Neural progenitor cell (in vitro differentiated cells): ENCODE measurements at regions not wholly inside any gene's neighbourhood (a gene's known extent, or its start where the extent isn't known, plus 50 kb on each side); places are given as distances from the start of the nearest gene placed in this dataset.

Source experiments
- DNase-seq: peaks from one replicate; pipeline ENCODE4 v3.0.0-alpha.2; 2016; ENCODE audit warnings: low spot score
- H2AFZ ChIP-seq: fragments of 200-600 bp; sonication (generic); replicated peaks from 2 replicates; pipeline ENCODE4 v1.6.1; 2016; ENCODE audit warnings: antibody characterized with exemption
- H3F3A ChIP-seq: fragments of 200-600 bp; sonication (generic); 2 replicates; pipeline ENCODE4 v1.6.1; 2016; ENCODE audit warnings: antibody characterized with exemption, low read depth
- H3K27ac ChIP-seq: fragments of 200-600 bp; sonication (generic); 2 replicates; pipeline ENCODE4 v1.5.1; 2016; ENCODE audit warnings: mild to moderate bottlenecking
- H3K27me3 ChIP-seq: fragments of 200-600 bp; sonication (generic); 2 replicates; pipeline ENCODE4 v1.6.1; 2016; ENCODE audit warnings: mild to moderate bottlenecking, moderate library complexity
- H3K36me3 ChIP-seq: fragments of 200-600 bp; sonication (generic); 2 replicates; pipeline ENCODE4 v1.5.1; 2016
- H3K4me1 ChIP-seq: fragments of 200-600 bp; sonication (generic); 2 replicates; pipeline ENCODE4 v1.6.1; 2016; ENCODE audit warnings: mixed run types
- H3K4me2 ChIP-seq: fragments of 200-600 bp; sonication (generic); 2 replicates; pipeline ENCODE4 v1.6.1; 2016
- H3K4me3 ChIP-seq: fragments of 200-600 bp; sonication (generic); 2 replicates; pipeline ENCODE4 v1.5.1; 2016
- H3K79me2 ChIP-seq: fragments of 200-600 bp; sonication (generic); 2 replicates; pipeline ENCODE4 v1.6.1; 2016; ENCODE audit warnings: low read depth
- H3K9ac ChIP-seq: fragments of 200-600 bp; sonication (generic); 2 replicates; pipeline ENCODE4 v1.6.1; 2016
- H3K9me3 ChIP-seq: fragments of 200-600 bp; sonication (generic); 2 replicates; pipeline ENCODE4 v1.5.1; 2016; ENCODE audit warnings: low read depth
- H4K20me1 ChIP-seq: fragments of 200-600 bp; sonication (generic); 2 replicates; pipeline ENCODE4 v1.6.1; 2016; ENCODE audit warnings: low read depth
- H3K27ac Mint-ChIP-seq: 3 replicates; pipeline ENCODE4 v1.8.0; 2021; ENCODE audit warnings: mixed read lengths
- H3K27me3 Mint-ChIP-seq: 2 replicates; pipeline ENCODE4 v1.8.0; 2022; ENCODE audit warnings: low read depth, mild to moderate bottlenecking, inconsistent platforms, moderate library complexity, mixed read lengths; ENCODE audit not compliant: insufficient read depth
- H3K36me3 Mint-ChIP-seq: 3 replicates; pipeline ENCODE4 v1.8.0; 2021; ENCODE audit warnings: mixed read lengths
- H3K4me1 Mint-ChIP-seq: 3 replicates; pipeline ENCODE4 v1.8.0; 2021; ENCODE audit warnings: mixed read lengths
- H3K4me3 Mint-ChIP-seq: 3 replicates; pipeline ENCODE4 v1.8.0; 2021; ENCODE audit warnings: mild to moderate bottlenecking, moderate library complexity, mixed read lengths
- H3K9me3 Mint-ChIP-seq: 3 replicates; pipeline ENCODE4 v1.8.0; 2020; ENCODE audit warnings: mixed read lengths
- CTCF ChIP-seq: fragments of 200-600 bp; sonication (generic); IDR thresholded peaks from 2 replicates; pipeline ENCODE4 v1.5.1; 2017; ENCODE audit warnings: antibody characterized with exemption, mild to moderate bottlenecking
- EZH2 ChIP-seq: fragments of 200-600 bp; sonication (generic); IDR thresholded peaks from 2 replicates; pipeline ENCODE4 v1.6.1; 2017; ENCODE audit warnings: antibody characterized with exemption, mild to moderate bottlenecking, moderate library complexity
- EZH2phosphoT487 ChIP-seq: fragments of 200-600 bp; sonication (generic); IDR thresholded peaks from 2 replicates; pipeline ENCODE4 v1.6.1; 2017; ENCODE audit warnings: antibody characterized with exemption

DNA sequence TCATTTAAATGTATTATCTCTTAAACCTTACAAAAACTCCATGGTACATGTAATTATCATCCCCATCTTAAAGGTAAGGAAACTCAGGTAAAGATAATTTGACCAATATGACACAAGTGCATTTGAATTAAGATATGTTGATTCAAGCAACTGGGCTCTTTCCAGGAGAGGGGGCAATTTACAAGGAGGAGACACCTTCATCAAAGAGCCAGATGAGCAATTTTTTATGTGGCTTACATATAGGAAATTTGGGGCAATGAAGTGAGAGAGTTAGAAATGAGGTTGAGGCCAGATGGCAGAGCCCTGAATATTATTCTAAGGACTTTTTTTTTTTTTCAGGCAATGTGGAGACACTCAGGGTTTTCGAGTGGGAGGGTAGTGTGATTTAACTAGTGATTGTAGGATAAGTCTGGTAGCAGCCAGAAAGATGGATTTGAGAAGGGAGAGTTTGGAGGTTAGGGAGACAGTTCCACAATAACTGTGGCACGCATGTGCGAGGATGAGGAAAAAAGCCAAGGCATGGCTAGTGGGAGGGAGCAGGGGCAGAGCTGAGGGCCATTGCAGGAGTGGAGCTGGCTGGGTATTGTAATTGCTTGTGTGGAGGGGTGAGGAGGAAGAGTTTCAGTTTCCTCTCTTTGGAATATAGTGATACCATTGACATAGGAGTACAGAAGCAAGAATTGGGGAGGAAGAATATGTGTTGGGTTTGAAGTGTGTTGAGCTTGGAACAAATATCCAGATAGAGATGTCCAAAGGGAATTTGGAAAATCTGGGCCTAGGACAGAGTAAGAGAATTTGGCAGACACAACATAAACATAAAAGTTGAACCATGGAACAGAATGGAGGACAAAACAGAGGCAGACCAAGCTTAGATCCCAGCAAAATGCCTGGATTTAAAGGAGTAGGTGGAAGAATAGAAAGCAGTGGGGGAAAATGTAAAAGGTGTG, 72.0 kb downstream of the ACTBL2 start:
- H3K36me3 Mint-ChIP-seq = no peaks in the 10 kb centered on the region
- no peak for TF ChIP-seq EZH2
- no peak for TF ChIP-seq EZH2phosphoT487
- TF ChIP-seq CTCF = no peak
- Histone ChIP-seq H3K79me2 (no peaks in the 10 kb centered on the region), H3K4me3 (no peak overlapping the region), H3K9me3 (no peaks in the 10 kb centered on the region), H3K36me3 (no peaks in the 10 kb centered on the region), H3K27ac (no peak overlapping the region), H3K4me1 (no peaks in the 10 kb centered on the region), H3F3A (no peaks in the 10 kb centered on the region), H3K9ac (no peak overlapping the region), H3K27me3 (no peaks in the 10 kb centered on the region), H3K4me2 (no peak overlapping the region), H2AFZ (no peak overlapping the region), H4K20me1 (no peaks in the 10 kb centered on the region)
- H3K27me3 Mint-ChIP-seq = no peaks in the 10 kb centered on the region
- H3K27ac Mint-ChIP-seq = no peak overlapping the region
- H3K4me1 Mint-ChIP-seq = no peaks in the 10 kb centered on the region
- DNase-seq = no peak
- H3K4me3 Mint-ChIP-seq = no peak overlapping the region
- no peaks in the 10 kb centered on the region for H3K9me3 Mint-ChIP-seq

DNA sequence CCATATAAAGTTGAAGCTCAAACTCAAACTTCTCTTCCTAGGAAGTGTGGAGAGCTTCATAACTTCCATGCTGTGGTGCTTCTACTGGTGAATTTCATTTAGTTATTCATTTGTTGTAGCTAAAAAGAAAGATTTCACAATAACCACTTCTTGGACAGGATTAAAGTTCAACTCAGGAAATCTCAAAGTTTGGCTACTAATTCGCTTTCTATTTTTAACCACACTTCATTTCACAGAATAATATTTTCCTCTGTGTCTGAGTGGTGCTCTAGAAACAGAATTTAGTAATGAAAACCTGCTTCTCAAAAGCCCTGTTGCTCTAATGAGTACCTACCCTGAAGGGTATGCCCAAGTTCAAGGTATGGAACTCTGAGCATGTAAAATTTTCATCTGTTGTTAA, 73.9 kb downstream of the ACTBL2 start:
- H3K4me2 ChIP-seq = no peak overlapping the region

DNA sequence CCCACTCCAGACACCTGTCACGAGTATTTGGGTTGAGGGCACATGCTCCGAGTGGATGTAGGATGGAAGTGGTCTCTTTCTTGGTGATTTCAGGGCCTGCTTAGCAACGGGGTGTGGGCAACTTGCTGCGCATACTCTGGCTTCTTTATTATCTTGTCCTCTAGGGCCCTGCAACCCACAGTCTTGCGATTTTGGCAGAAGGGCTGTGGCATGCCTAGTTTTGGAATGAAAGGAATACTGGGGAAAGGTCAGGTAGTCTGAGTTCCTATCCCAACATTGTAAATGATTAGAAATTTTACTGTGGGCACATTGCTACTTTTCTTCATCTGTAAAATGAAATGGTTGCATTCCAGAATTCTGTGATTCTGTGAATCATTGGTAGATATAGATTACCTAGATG, 74.3 kb downstream of the ACTBL2 start:
- no peaks in the 10 kb centered on the region for H3K36me3 Mint-ChIP-seq
- Histone ChIP-seq H2AFZ (no peak overlapping the region), H3K9ac (no peak overlapping the region), H3K36me3 (no peaks in the 10 kb centered on the region), H3K9me3 (no peaks in the 10 kb centered on the region), H3K27ac (no peak overlapping the region), H3F3A (no peaks in the 10 kb centered on the region), H3K4me3 (no peak overlapping the region), H4K20me1 (no peaks in the 10 kb centered on the region), H3K4me1 (no peaks in the 10 kb centered on the region), H3K27me3 (no peaks in the 10 kb centered on the region), H3K4me2 (no peak overlapping the region), H3K79me2 (no peaks in the 10 kb centered on the region)
- H3K4me3 Mint-ChIP-seq = no peak overlapping the region
- DNase-seq = no peak
- H3K4me1 Mint-ChIP-seq = no peaks in the 10 kb centered on the region
- H3K27me3 Mint-ChIP-seq = no peaks in the 10 kb centered on the region
- TF ChIP-seq CTCF (no peak), EZH2 (no peak), EZH2phosphoT487 (no peak)
- no peak overlapping the region for H3K27ac Mint-ChIP-seq
- H3K9me3 Mint-ChIP-seq = no peaks in the 10 kb centered on the region

More for the DNA sequence above, 73.9 kb downstream of the ACTBL2 start:
- Histone ChIP-seq H3K27ac (no peak overlapping the region), H2AFZ (no peak overlapping the region), H3K9me3 (no peaks in the 10 kb centered on the region), H3K27me3 (no peaks in the 10 kb centered on the region), H3K4me1 (no peaks in the 10 kb centered on the region), H3K9ac (no peak overlapping the region), H3K4me3 (no peak overlapping the region), H4K20me1 (no peaks in the 10 kb centered on the region), H3F3A (no peaks in the 10 kb centered on the region), H3K36me3 (no peaks in the 10 kb centered on the region), H3K79me2 (no peaks in the 10 kb centered on the region)
- Mint-ChIP-seq H3K4me3 (no peak overlapping the region), H3K9me3 (no peaks in the 10 kb centered on the region), H3K27me3 (no peaks in the 10 kb centered on the region), H3K4me1 (no peaks in the 10 kb centered on the region), H3K36me3 (no peaks in the 10 kb centered on the region), H3K27ac (no peak overlapping the region)
- DNase-seq = no peak
- TF ChIP-seq EZH2phosphoT487 = no peak
- no peak for TF ChIP-seq EZH2
- no peak for TF ChIP-seq CTCF
